ENCODE measurements at regions not wholly inside any gene's neighbourhood (a gene's known extent, or its start where the extent isn't known, plus 50 kb on each side); places are given as distances from the start of the nearest gene placed in this dataset.

DNA sequence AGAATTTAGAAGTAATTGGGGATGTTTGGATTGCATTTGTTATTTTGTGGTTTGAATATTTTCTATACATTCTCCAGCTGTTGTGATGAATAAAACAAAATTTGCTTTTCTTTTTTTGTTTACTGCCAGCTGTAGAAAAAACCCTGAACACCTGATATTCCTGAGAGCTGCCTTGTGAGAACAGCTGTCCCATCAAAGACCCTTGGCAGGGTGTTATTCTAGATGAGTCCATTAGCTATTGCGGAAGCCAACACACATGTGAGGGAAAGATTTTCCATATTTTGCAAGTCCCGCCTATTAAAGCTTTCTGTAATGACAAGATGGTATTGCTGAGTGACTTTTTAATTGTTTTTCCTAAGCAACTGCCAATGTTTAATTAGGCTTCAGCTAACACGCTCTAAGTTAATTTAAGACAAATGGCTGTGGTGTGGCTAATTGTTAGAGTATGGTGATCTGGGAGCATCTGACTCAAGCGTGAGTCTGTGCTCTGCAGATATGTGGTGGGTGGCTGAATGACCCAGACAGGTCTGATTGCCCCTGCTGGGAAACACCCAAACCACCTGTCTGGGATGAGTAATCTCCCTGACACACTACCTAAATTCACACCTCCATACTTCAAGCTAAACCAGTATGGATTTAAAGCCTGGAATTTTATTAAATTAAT is 86.5 kb upstream of the PRLR start:
- H3K27ac ChIP-seq, result no peak overlapping the region
- no peak for TF ChIP-seq CTCF (IDR thresholded peaks at IDR 0.05)
- no peaks in the 10 kb centered on the region for H3K27me3 ChIP-seq
- no peak for DNase-seq
- H3K9me3 ChIP-seq, result no peaks in the 10 kb centered on the region
- intact Hi-C loops (cut with DNase I), result no loop called here
- no peak overlapping the region for H3K4me3 ChIP-seq
- H3K9ac ChIP-seq (ENCODE audit: low read depth in 2 of 2, low read length in 2 of 2), result no peak overlapping the region
- no peaks in the 10 kb centered on the region for H3K36me3 ChIP-seq
- H3K4me1 ChIP-seq, result no peaks in the 10 kb centered on the region

- no peak for TF ChIP-seq CTCF (IDR thresholded peaks at IDR 0.05)
- H3K36me3 ChIP-seq, result no peaks in the 10 kb centered on the region
- H3K9ac ChIP-seq (ENCODE audit: low read depth in 2 of 2, low read length in 2 of 2), result no peak overlapping the region
- H3K27me3 ChIP-seq, result no peaks in the 10 kb centered on the region
- no peak for DNase-seq
- intact Hi-C loops (cut with DNase I), result no loop called here
- H3K4me1 ChIP-seq, result no peaks in the 10 kb centered on the region
- no peak overlapping the region for H3K4me3 ChIP-seq
- no peak overlapping the region for H3K27ac ChIP-seq
- no peaks in the 10 kb centered on the region for H3K9me3 ChIP-seq
These were observed 83.0 kb upstream of the PRLR start for GRCh38 chr5:35313291-35313690.

DNA sequence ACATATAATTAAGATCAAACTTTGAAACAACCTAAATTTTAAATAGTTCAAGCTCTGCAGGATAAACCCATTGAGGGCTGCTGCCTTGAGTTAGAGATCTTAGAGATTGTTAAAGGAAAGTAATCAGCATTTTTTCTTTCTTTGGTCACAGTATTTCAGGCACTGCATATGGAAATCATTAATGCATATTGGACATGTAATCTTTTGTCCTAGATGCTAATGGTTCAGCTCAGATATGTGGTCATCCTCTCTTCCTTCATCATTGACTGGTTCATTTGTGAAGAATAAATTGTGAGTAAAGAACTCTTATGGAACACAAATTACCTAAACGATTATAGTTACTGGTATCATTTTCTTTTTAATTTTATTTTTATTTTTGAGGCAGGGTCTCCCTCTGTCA is 82.0 kb upstream of the PRLR start:
- no peak for TF ChIP-seq CTCF (IDR thresholded peaks at IDR 0.05)
- Histone ChIP-seq H3K27ac (no peak overlapping the region), H3K4me1 (no peaks in the 10 kb centered on the region), H3K27me3 (no peaks in the 10 kb centered on the region), H3K9ac (ENCODE audit: low read depth in 2 of 2, low read length in 2 of 2) (no peak overlapping the region), H3K4me3 (no peak overlapping the region), H3K9me3 (no peaks in the 10 kb centered on the region), H3K36me3 (no peaks in the 10 kb centered on the region)
- intact Hi-C loops (cut with DNase I), result no loop called here
- no peak for DNase-seq

DNA sequence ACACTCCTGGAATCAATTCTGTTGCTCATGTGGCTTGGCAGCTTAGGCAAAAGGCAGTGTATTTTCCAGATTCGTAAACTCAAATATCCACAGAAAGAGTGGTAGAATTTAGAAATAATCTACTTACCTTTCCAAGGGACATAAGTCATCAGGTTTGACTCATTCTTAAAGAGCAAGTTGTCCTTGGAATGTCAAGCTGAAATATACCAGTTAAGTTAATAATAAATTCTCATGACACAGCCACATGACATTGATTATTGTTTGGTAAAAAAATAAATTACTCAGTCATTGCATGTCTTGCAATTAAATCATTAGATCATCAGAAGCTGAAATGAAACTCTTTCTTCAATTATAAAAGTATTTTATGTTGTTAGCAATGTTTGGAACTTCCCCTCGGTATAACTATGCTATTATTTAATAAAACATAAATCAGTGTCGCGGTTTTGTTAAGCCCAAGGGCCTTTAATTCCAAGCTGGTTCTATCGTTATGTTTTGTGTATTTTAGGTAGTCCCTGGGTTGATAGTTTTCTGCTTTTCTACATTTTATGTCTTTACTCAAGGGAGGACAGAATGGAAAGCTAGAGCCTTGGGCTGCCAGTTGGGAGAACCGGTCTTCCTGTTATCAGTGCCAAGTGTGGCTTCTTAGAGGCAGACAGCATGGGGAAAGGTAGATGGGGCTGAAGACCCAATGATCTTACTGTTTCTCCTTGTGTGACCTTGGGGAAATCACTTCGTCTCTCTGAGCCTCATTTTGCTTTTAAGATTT is 79.3 kb upstream of the PRLR start:
- Histone ChIP-seq H3K27me3 (no peaks in the 10 kb centered on the region), H3K36me3 (no peaks in the 10 kb centered on the region), H3K9me3 (no peaks in the 10 kb centered on the region), H3K4me1 (no peaks in the 10 kb centered on the region), H3K27ac (no peak overlapping the region), H3K4me3 (no peak overlapping the region), H3K9ac (ENCODE audit: low read depth in 2 of 2, low read length in 2 of 2) (no peak overlapping the region)
- DNase-seq, result no peak
- intact Hi-C loops (cut with DNase I), result no loop called here
- TF ChIP-seq CTCF (IDR thresholded peaks at IDR 0.05), result no peak

DNA sequence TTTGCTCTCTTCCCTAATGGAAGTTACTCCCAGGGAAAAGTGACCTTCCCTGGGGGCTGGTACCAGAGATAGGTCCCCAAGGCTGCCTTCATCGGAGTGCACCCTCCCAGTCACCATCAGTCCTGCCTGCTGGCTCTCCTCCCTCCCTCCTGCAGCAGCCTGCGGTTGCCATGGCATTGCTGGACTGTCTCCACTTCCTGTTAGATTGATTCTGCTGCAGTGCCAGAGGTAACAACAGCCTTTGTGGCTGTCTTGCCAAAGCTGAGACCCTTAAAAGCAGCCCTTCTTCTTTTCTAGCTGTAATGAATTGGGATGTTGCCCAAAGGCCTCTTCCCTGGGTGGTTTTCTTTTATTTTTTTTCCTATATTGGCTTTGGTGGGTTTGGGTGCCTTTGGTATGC is 78.1 kb upstream of the PRLR start:
- Histone ChIP-seq H3K4me1 (no peaks in the 10 kb centered on the region), H3K9ac (ENCODE audit: low read depth in 2 of 2, low read length in 2 of 2) (no peak overlapping the region), H3K36me3 (no peaks in the 10 kb centered on the region), H3K27ac (no peak overlapping the region), H3K4me3 (no peak overlapping the region), H3K27me3 (no peaks in the 10 kb centered on the region), H3K9me3 (no peaks in the 10 kb centered on the region)
- TF ChIP-seq CTCF (IDR thresholded peaks at IDR 0.05), result no peak
- intact Hi-C loops (cut with DNase I), result no loop called here
- DNase-seq, result no peak

Measured in colonic mucosa (tissue), 4 donors.